ENCODE measurements at regions not wholly inside any gene's neighbourhood (a gene's known extent, or its start where the extent isn't known, plus 50 kb on each side); places are given as distances from the start of the nearest gene placed in this dataset.

GRCh38 chr6:45791211-45792168 lies 224.2 kb downstream of the CLIC5 start:
- no peak for DNase-seq

- DNase-seq = no peak
Observed at GRCh38 chr6:45789238-45789637, 226.4 kb downstream of the CLIC5 start.

- no peak for DNase-seq
Observed at GRCh38 chr6:45787384-45787783, 228.3 kb downstream of the CLIC5 start.

- no peak for DNase-seq
Observed at GRCh38 chr6:45786355-45786781, 229.3 kb downstream of the CLIC5 start.

- DNase-seq = no peak
Observed at GRCh38 chr6:45784250-45784649, 231.4 kb downstream of the CLIC5 start.

GRCh38 chr6:45783716-45784115 lies 231.9 kb downstream of the CLIC5 start:
- DNase-seq = peak; percentile 59

GRCh38 chr6:45781890-45782289 lies 233.8 kb downstream of the CLIC5 start:
- DNase-seq = no peak

GRCh38 chr6:45780523-45780922 lies 235.1 kb downstream of the CLIC5 start:
- no peak for DNase-seq

- DNase-seq = no peak
Observed at GRCh38 chr6:45775026-45775697, 240.5 kb downstream of the CLIC5 start.

- DNase-seq = no peak
Observed at GRCh38 chr6:45773906-45774305, 241.8 kb downstream of the CLIC5 start.

- no peak for DNase-seq
Observed at GRCh38 chr6:45772886-45773495, 242.7 kb downstream of the CLIC5 start.

GRCh38 chr6:45772051-45772450 lies 243.6 kb downstream of the CLIC5 start:
- DNase-seq = no peak

GRCh38 chr6:45763281-45763680 lies 252.4 kb downstream of the CLIC5 start:
- no peak for DNase-seq

- DNase-seq = no peak
Observed at GRCh38 chr6:45759472-45759810, 256.2 kb downstream of the CLIC5 start.

- no peak for DNase-seq
Observed at GRCh38 chr6:45758787-45759471, 256.7 kb downstream of the CLIC5 start.

- no peak for DNase-seq
Observed at GRCh38 chr6:45757443-45758130, 258.1 kb downstream of the CLIC5 start.

- no peak for DNase-seq
Observed at GRCh38 chr6:45756606-45757005, 259.1 kb downstream of the CLIC5 start.

- no peak for DNase-seq
Observed at GRCh38 chr6:45754432-45754831, 261.2 kb downstream of the CLIC5 start.

GRCh38 chr6:45746046-45746445 lies 269.6 kb downstream of the CLIC5 start:
- no peak for DNase-seq

GRCh38 chr6:45743028-45743615 lies 272.5 kb downstream of the CLIC5 start:
- no peak for DNase-seq

GRCh38 chr6:45742591-45742990 lies 273.1 kb downstream of the CLIC5 start:
- no peak for DNase-seq
